ENCODE measurements at regions not wholly inside any gene's neighbourhood (a gene's known extent, or its start where the extent isn't known, plus 50 kb on each side); places are given as distances from the start of the nearest gene placed in this dataset.

GRCh38 chr13:108375034-108375433, 105.5 kb downstream of the TNFSF13B start (continued):
- TF ChIP-seq RBM25 (IDR thresholded peaks at IDR 0.05; ENCODE audit: low read depth, low read length, severe bottlenecking) = no peak
- TF ChIP-seq, protein P1, sequence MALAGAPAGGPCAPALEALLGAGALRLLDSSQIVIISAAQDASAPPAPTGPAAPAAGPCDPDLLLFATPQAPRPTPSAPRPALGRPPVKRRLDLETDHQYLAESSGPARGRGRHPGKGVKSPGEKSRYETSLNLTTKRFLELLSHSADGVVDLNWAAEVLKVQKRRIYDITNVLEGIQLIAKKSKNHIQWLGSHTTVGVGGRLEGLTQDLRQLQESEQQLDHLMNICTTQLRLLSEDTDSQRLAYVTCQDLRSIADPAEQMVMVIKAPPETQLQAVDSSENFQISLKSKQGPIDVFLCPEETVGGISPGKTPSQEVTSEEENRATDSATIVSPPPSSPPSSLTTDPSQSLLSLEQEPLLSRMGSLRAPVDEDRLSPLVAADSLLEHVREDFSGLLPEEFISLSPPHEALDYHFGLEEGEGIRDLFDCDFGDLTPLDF (CRISPR knock-in tag; IDR thresholded peaks at IDR 0.05) = no peak
- no peak for TF ChIP-seq GTF2E2 (tag; IDR thresholded peaks at IDR 0.05)

- FAIRE-seq = no peak
- intact Hi-C loops (cut with micrococcal nuclease) = no loop called here
- Histone ChIP-seq H3K9ac (ENCODE audit: insufficient read depth in 1 of 2, low read depth in 2 of 2, low read length in 2 of 2) (no peak overlapping the region), H3K27ac (ENCODE audit: extremely low read depth, low read depth, low read length) (no peak overlapping the region), H3K9me3 (replicated peaks; ENCODE audit: control insufficient read depth, insufficient read depth, low read depth, low read length) (no peaks in the 10 kb centered on the region), H3K4me3 (no peak overlapping the region), H3K4me1 (replicated peaks in 1 of 2; ENCODE audit: control insufficient read depth in 2 of 2, insufficient read depth in 2 of 2, low read length in 2 of 2) (no peaks in the 10 kb centered on the region), H2AFZ (ENCODE audit: low read depth, low read length) (no peak overlapping the region), H3K9me1 (ENCODE audit: control insufficient read depth, insufficient read depth, low read length) (no peaks in the 10 kb centered on the region), H3K36me3 (ENCODE audit: control insufficient read depth, insufficient read depth, low read length) (no peaks in the 10 kb centered on the region), H4K20me1 (replicated peaks; ENCODE audit: control insufficient read depth, insufficient read depth, low read length) (no peaks in the 10 kb centered on the region), H3K4me2 (ENCODE audit: insufficient read depth, low read length) (no peak overlapping the region), H3K27me3 (ENCODE audit: control insufficient read depth in 2 of 2, insufficient read depth in 2 of 2, low read length in 2 of 2) (no peaks in the 10 kb centered on the region), H3K79me2 (ENCODE audit: control insufficient read depth, insufficient read depth, low read length) (no peaks in the 10 kb centered on the region)
- in situ Hi-C loops (cut with MboI) = no loop called here
- POLR2A ChIA-PET = no interaction called here
- WGBS (ENCODE audit: insufficient coverage, low coverage, missing lambda C conversion rate) = 6% methylated on average over 2 of the region's 2 CpGs
- TF ChIP-seq CBX5 (IDR thresholded peaks at IDR 0.05; ENCODE audit: borderline replicate concordance, low read depth) (no peak), ZNF274 (IDR thresholded peaks at IDR 0.05; ENCODE audit: borderline replicate concordance, low read depth, low read length) (no peak), GATA2 (CRISPR knock-in tag; IDR thresholded peaks at IDR 0.05) (no peak), NFIX (CRISPR knock-in tag; IDR thresholded peaks at IDR 0.05; ENCODE audit: low read depth) (no peak), SAFB2 (IDR thresholded peaks at IDR 0.05; ENCODE audit: borderline replicate concordance, low read depth, low read length, severe bottlenecking) (no peak)
- TF ChIP-seq, protein P2, sequence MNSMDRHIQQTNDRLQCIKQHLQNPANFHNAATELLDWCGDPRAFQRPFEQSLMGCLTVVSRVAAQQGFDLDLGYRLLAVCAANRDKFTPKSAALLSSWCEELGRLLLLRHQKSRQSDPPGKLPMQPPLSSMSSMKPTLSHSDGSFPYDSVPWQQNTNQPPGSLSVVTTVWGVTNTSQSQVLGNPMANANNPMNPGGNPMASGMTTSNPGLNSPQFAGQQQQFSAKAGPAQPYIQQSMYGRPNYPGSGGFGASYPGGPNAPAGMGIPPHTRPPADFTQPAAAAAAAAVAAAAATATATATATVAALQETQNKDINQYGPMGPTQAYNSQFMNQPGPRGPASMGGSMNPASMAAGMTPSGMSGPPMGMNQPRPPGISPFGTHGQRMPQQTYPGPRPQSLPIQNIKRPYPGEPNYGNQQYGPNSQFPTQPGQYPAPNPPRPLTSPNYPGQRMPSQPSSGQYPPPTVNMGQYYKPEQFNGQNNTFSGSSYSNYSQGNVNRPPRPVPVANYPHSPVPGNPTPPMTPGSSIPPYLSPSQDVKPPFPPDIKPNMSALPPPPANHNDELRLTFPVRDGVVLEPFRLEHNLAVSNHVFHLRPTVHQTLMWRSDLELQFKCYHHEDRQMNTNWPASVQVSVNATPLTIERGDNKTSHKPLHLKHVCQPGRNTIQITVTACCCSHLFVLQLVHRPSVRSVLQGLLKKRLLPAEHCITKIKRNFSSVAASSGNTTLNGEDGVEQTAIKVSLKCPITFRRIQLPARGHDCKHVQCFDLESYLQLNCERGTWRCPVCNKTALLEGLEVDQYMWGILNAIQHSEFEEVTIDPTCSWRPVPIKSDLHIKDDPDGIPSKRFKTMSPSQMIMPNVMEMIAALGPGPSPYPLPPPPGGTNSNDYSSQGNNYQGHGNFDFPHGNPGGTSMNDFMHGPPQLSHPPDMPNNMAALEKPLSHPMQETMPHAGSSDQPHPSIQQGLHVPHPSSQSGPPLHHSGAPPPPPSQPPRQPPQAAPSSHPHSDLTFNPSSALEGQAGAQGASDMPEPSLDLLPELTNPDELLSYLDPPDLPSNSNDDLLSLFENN (IDR thresholded peaks at IDR 0.05; ENCODE audit: low read depth in 2 of 2, low read length in 2 of 2) = no peak
- no TSS peak for BruUV-seq (replicated peaks)
- no peak for DNase-seq (ENCODE audit: extremely low read depth in 1 of 4, low spot score in 3 of 4)
- CTCF ChIA-PET (ENCODE audit: low intra/inter-chr PET ratio) = no interaction called here
- no peak for ATAC-seq
These were observed 106.3 kb downstream of the TNFSF13B start for GRCh38 chr13:108375772-108376171.

Measured in K562 (cell line).